Astrocyte (in vitro differentiated cells and primary cell): ENCODE measurements at regions not wholly inside any gene's neighbourhood (a gene's known extent, or its start where the extent isn't known, plus 50 kb on each side); places are given as distances from the start of the nearest gene placed in this dataset.

Experiments used
- DNase-seq: peaks from one replicate; pipeline ENCODE4 v3.0.0-alpha.2; 2010; ENCODE audit warnings: low read depth
- FAIRE-seq: peaks from 2 replicates; lab custom pipeline; 2011; peaks lifted over from hg19 to GRCh38; lab: Jason Lieb, UNC
- H2AFZ ChIP-seq: 2 replicates; pipeline ENCODE4 v1.6.0; 2012; ENCODE audit warnings: low read depth, low read length, inconsistent platforms
- H3K27ac ChIP-seq: 2 replicates; pipeline ENCODE4 v1.5.1; 2011; ENCODE audit warnings: low read depth, low read length, inconsistent platforms
- H3K27me3 ChIP-seq: 2 replicates; pipeline ENCODE4 v1.6.0; 2011; ENCODE audit warnings: low read length, inconsistent platforms; ENCODE audit not compliant: insufficient read depth
- H3K36me3 ChIP-seq: 2 replicates; pipeline ENCODE4 v1.5.1; 2011; ENCODE audit warnings: low read length, inconsistent platforms; ENCODE audit not compliant: insufficient read depth
- H3K4me1 ChIP-seq: 2 replicates; pipeline ENCODE4 v1.5.1; 2011; ENCODE audit warnings: low read length, inconsistent platforms; ENCODE audit not compliant: insufficient read depth
- H3K4me2 ChIP-seq: 2 replicates; pipeline ENCODE4 v1.6.0; 2012; ENCODE audit warnings: low read length, inconsistent platforms
- H3K4me3 ChIP-seq: 2 replicates; pipeline ENCODE4 v1.5.1; 2011; ENCODE audit warnings: low read depth, mild to moderate bottlenecking, low read length, inconsistent platforms; ENCODE audit not compliant: insufficient read depth
- H3K79me2 ChIP-seq: 2 replicates; pipeline ENCODE4 v1.6.0; 2012; ENCODE audit warnings: mild to moderate bottlenecking, low read length, inconsistent platforms; ENCODE audit not compliant: insufficient read depth
- H3K9ac ChIP-seq: 2 replicates; pipeline ENCODE4 v1.6.0; 2012; ENCODE audit warnings: mild to moderate bottlenecking, low read length, inconsistent platforms
- H3K9me3 ChIP-seq: 2 replicates; pipeline ENCODE4 v1.5.1; 2012; ENCODE audit warnings: low read depth, mild to moderate bottlenecking, low read length, inconsistent platforms; ENCODE audit not compliant: insufficient read depth
- H4K20me1 ChIP-seq: 2 replicates; pipeline ENCODE4 v1.6.0; 2012; ENCODE audit warnings: low read length, inconsistent platforms; ENCODE audit not compliant: insufficient read depth
- H3K27ac Mint-ChIP-seq: one replicate; pipeline ENCODE4 v1.8.0; 2021; ENCODE audit warnings: mild to moderate bottlenecking, mixed read lengths; ENCODE audit not compliant: unreplicated experiment
- H3K27me3 Mint-ChIP-seq: one replicate; pipeline ENCODE4 v1.8.0; 2021; ENCODE audit warnings: low read depth, mixed read lengths; ENCODE audit not compliant: unreplicated experiment
- H3K36me3 Mint-ChIP-seq: one replicate; pipeline ENCODE4 v1.8.0; 2021; ENCODE audit warnings: low read depth, mixed read lengths; ENCODE audit not compliant: unreplicated experiment
- H3K4me1 Mint-ChIP-seq: one replicate; pipeline ENCODE4 v1.8.0; 2021; ENCODE audit warnings: low read depth, mixed read lengths; ENCODE audit not compliant: unreplicated experiment
- H3K4me3 Mint-ChIP-seq: one replicate; pipeline ENCODE4 v1.8.0; 2021; ENCODE audit warnings: mild to moderate bottlenecking, moderate library complexity, mixed read lengths; ENCODE audit not compliant: unreplicated experiment
- H3K9me3 Mint-ChIP-seq: one replicate; pipeline ENCODE4 v1.8.0; 2021; ENCODE audit warnings: mild to moderate bottlenecking, mixed read lengths; ENCODE audit not compliant: unreplicated experiment
- CTCF ChIP-seq: IDR thresholded peaks from 2 replicates; pipeline ENCODE4 v1.5.1; 2011; ENCODE audit warnings: low read depth, mild to moderate bottlenecking, inconsistent platforms, low read length, moderate library complexity; ENCODE audit not compliant: insufficient read depth
- EZH2 ChIP-seq: IDR thresholded peaks from 2 replicates; pipeline ENCODE4 v1.6.1; 2012; ENCODE audit warnings: mild to moderate bottlenecking, low read length, inconsistent platforms; ENCODE audit not compliant: insufficient read depth

GRCh38 chr1:56334047-56334446 is 245.3 kb downstream of the PLPP3 start:
- Mint-ChIP-seq H3K4me1 (peaks cover 17% of the 10 kb centered on the region), H3K36me3 (no peaks in the 10 kb centered on the region), H3K9me3 (no peaks in the 10 kb centered on the region), H3K27ac (no peak overlapping the region), H3K27me3 (peaks cover 10% of the 10 kb centered on the region), H3K4me3 (no peak overlapping the region)
- H3K36me3 ChIP-seq = no peaks in the 10 kb centered on the region
- H3K4me3 ChIP-seq = no peak overlapping the region
- no peak overlapping the region for H3K27ac ChIP-seq
- FAIRE-seq = no peak
- H4K20me1 ChIP-seq = no peaks in the 10 kb centered on the region
- H3K79me2 ChIP-seq = no peaks in the 10 kb centered on the region
- peaks cover 16% of the 10 kb centered on the region for H3K4me1 ChIP-seq
- H3K27me3 ChIP-seq = no peaks in the 10 kb centered on the region
- no peak for TF ChIP-seq EZH2
- no peak for TF ChIP-seq CTCF
- no peak overlapping the region for H3K4me2 ChIP-seq
- no peaks in the 10 kb centered on the region for H3K9me3 ChIP-seq
- no peak for DNase-seq
- H2AFZ ChIP-seq = no peak overlapping the region
- H3K9ac ChIP-seq = no peak overlapping the region

DNA sequence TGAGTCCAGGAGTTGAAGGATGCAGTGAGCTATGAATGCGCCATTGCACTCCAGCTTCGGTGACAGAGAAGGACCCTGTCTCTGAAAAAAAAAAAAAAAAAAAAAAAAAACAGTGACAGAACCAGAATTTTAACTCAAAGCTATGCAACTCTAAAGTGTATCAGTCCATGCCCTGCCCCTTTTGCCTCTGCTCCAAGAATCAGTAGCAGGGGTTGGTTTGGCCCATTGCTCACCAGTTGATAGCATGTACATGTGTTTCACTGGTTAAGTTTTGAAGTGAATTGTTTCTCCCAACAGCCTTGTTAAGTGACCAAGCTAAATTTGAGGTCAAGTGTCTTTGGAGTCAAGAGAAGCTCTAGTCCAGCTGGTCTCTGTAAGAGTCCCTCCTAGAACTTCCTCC is 245.9 kb downstream of the PLPP3 start:
- peaks cover 19% of the 10 kb centered on the region for H3K4me1 ChIP-seq
- Mint-ChIP-seq H3K4me1 (peaks cover 23% of the 10 kb centered on the region), H3K27ac (no peak overlapping the region), H3K4me3 (no peak overlapping the region), H3K36me3 (no peaks in the 10 kb centered on the region), H3K27me3 (peaks cover 10% of the 10 kb centered on the region), H3K9me3 (no peaks in the 10 kb centered on the region)
- no peak for DNase-seq
- H3K4me2 ChIP-seq = no peak overlapping the region
- H4K20me1 ChIP-seq = no peaks in the 10 kb centered on the region
- H3K27me3 ChIP-seq = no peaks in the 10 kb centered on the region
- H3K27ac ChIP-seq = no peak overlapping the region
- TF ChIP-seq CTCF (no peak), EZH2 (no peak)
- no peaks in the 10 kb centered on the region for H3K36me3 ChIP-seq
- H3K9me3 ChIP-seq = no peaks in the 10 kb centered on the region
- H3K79me2 ChIP-seq = no peaks in the 10 kb centered on the region
- H3K9ac ChIP-seq = no peak overlapping the region
- no peak overlapping the region for H2AFZ ChIP-seq
- FAIRE-seq = no peak
- H3K4me3 ChIP-seq = no peak overlapping the region

DNA sequence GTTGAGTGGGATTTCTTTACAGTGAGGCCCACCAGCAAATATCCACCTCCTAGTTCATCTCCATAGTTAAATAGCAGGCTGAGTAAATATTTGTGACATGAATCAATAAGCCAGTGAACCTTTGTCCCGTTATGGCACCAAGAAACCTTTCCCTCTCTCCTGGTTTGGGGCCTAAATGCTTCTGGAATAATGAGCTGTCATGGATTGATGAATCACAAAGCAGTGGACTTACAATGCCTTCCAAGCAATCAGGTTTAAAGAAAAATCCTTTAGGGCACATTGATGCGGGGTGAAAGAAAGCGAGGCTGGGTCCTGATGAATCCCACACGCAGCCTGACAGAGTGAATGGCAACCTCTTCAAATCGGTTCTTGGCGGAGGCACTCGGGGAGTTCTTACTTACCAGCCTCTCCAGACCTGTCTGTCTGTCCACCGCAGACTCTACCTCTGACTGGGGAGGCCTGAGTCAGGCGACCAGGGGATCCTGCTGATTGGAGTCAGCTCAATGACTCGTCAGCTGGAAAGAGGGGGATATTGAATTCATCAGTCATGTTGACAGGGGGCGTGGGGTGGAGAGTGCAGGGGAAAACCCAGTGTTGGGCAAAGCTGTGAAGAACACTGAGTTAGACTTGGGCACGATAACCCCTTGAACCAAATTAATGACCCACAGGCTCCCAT is 247.3 kb downstream of the PLPP3 start:
- DNase-seq (peak; percentile 78), FAIRE-seq (no peak)
- Histone ChIP-seq H3K4me2 (peak overlapping the region; percentile 49), H3K4me1 (peaks cover 19% of the 10 kb centered on the region), H3K4me3 (no peak overlapping the region), H4K20me1 (no peaks in the 10 kb centered on the region), H3K27me3 (no peaks in the 10 kb centered on the region), H3K79me2 (no peaks in the 10 kb centered on the region), H3K27ac (no peak overlapping the region), H2AFZ (peak overlapping the region; percentile 38), H3K9me3 (no peaks in the 10 kb centered on the region), H3K9ac (no peak overlapping the region), H3K36me3 (no peaks in the 10 kb centered on the region)
- Mint-ChIP-seq H3K4me3 (no peak overlapping the region), H3K9me3 (no peaks in the 10 kb centered on the region), H3K27me3 (peaks cover 10% of the 10 kb centered on the region), H3K36me3 (no peaks in the 10 kb centered on the region), H3K27ac (no peak overlapping the region), H3K4me1 (peaks cover 24% of the 10 kb centered on the region)
- TF ChIP-seq EZH2 (no peak), CTCF (no peak)
